ENCODE measurements at regions not wholly inside any gene's neighbourhood (a gene's known extent, or its start where the extent isn't known, plus 50 kb on each side); places are given as distances from the start of the nearest gene placed in this dataset.
A peak's percentile ranks its signal among the peaks of the same experiment; 100 is the strongest.
"Not testable (repeated sequence)": the region's sequence is repeated elsewhere in the genome, so short reads cannot be mapped to it uniquely, and the experiment has no call there.

GRCh38 chr20:5492937-5493336 is 117.9 kb downstream of the GPCPD1 start:
- H3K36me3 Mint-ChIP-seq (ENCODE audit: low read depth), result no peaks in the 10 kb centered on the region
- no peaks in the 10 kb centered on the region for H3K9me3 Mint-ChIP-seq
- H3K4me1 Mint-ChIP-seq (ENCODE audit: low read depth), result no peaks in the 10 kb centered on the region

GRCh38 chr20:5491455-5491854 is 119.4 kb downstream of the GPCPD1 start:
- Mint-ChIP-seq H3K9me3 (no peaks in the 10 kb centered on the region), H3K27me3 (peaks cover 9% of the 10 kb centered on the region), H3K36me3 (ENCODE audit: low read depth) (no peaks in the 10 kb centered on the region), H3K4me1 (ENCODE audit: low read depth) (peaks cover 8% of the 10 kb centered on the region), H3K4me3 (no peak overlapping the region), H3K27ac (no peak overlapping the region)

More at GRCh38 chr20:5492937-5493336, 117.9 kb downstream of the GPCPD1 start:
- Mint-ChIP-seq H3K4me3 (no peak overlapping the region), H3K27ac (no peak overlapping the region), H3K27me3 (peaks cover 7% of the 10 kb centered on the region)

- Mint-ChIP-seq H3K9me3 (no peaks in the 10 kb centered on the region), H3K27me3 (peaks cover 9% of the 10 kb centered on the region), H3K36me3 (ENCODE audit: low read depth) (no peaks in the 10 kb centered on the region), H3K4me3 (no peak overlapping the region), H3K27ac (no peak overlapping the region), H3K4me1 (ENCODE audit: low read depth) (peaks cover 19% of the 10 kb centered on the region)
Measured at GRCh38 chr20:5489601-5490000, 121.2 kb downstream of the GPCPD1 start.

GRCh38 chr20:5488823-5489222 is 122.0 kb downstream of the GPCPD1 start:
- Mint-ChIP-seq H3K27ac (no peak overlapping the region), H3K27me3 (peaks cover 9% of the 10 kb centered on the region), H3K4me3 (no peak overlapping the region), H3K36me3 (ENCODE audit: low read depth) (no peaks in the 10 kb centered on the region), H3K4me1 (ENCODE audit: low read depth) (peaks cover 19% of the 10 kb centered on the region), H3K9me3 (no peaks in the 10 kb centered on the region)

GRCh38 chr20:5486377-5487054 is 124.3 kb downstream of the GPCPD1 start:
- Mint-ChIP-seq H3K9me3 (no peaks in the 10 kb centered on the region), H3K4me3 (no peak overlapping the region), H3K27me3 (peaks cover 9% of the 10 kb centered on the region), H3K36me3 (ENCODE audit: low read depth) (no peaks in the 10 kb centered on the region), H3K27ac (peak overlapping the region; percentile 66), H3K4me1 (ENCODE audit: low read depth) (peaks cover 19% of the 10 kb centered on the region)

GRCh38 chr20:5484926-5485325 is 125.9 kb downstream of the GPCPD1 start:
- Mint-ChIP-seq H3K27me3 (peaks cover 9% of the 10 kb centered on the region), H3K27ac (no peak overlapping the region), H3K36me3 (ENCODE audit: low read depth) (no peaks in the 10 kb centered on the region), H3K4me1 (ENCODE audit: low read depth) (peaks cover 19% of the 10 kb centered on the region), H3K9me3 (no peaks in the 10 kb centered on the region), H3K4me3 (no peak overlapping the region)

- Mint-ChIP-seq H3K27ac (no peak overlapping the region), H3K4me1 (ENCODE audit: low read depth) (peaks cover 19% of the 10 kb centered on the region), H3K9me3 (no peaks in the 10 kb centered on the region), H3K4me3 (no peak overlapping the region), H3K36me3 (ENCODE audit: low read depth) (no peaks in the 10 kb centered on the region), H3K27me3 (peaks cover 9% of the 10 kb centered on the region)
Measured at GRCh38 chr20:5484346-5484745, 126.5 kb downstream of the GPCPD1 start.

GRCh38 chr20:5482791-5483190 is 128.0 kb downstream of the GPCPD1 start:
- H3K9me3 Mint-ChIP-seq, result no peaks in the 10 kb centered on the region
- H3K4me3 Mint-ChIP-seq, result no peak overlapping the region
- no peak overlapping the region for H3K27ac Mint-ChIP-seq
- H3K4me1 Mint-ChIP-seq (ENCODE audit: low read depth), result peaks cover 19% of the 10 kb centered on the region
- H3K27me3 Mint-ChIP-seq, result peaks cover 1% of the 10 kb centered on the region
- no peaks in the 10 kb centered on the region for H3K36me3 Mint-ChIP-seq (ENCODE audit: low read depth)

GRCh38 chr20:5481872-5482271 is 128.9 kb downstream of the GPCPD1 start:
- Mint-ChIP-seq H3K36me3 (ENCODE audit: low read depth) (no peaks in the 10 kb centered on the region), H3K4me1 (ENCODE audit: low read depth) (peaks cover 16% of the 10 kb centered on the region), H3K27ac (no peak overlapping the region), H3K9me3 (no peaks in the 10 kb centered on the region), H3K4me3 (no peak overlapping the region), H3K27me3 (no peaks in the 10 kb centered on the region)

GRCh38 chr20:5480824-5481600 is 129.8 kb downstream of the GPCPD1 start:
- Mint-ChIP-seq H3K27ac (no peak overlapping the region), H3K4me3 (no peak overlapping the region), H3K9me3 (no peaks in the 10 kb centered on the region), H3K4me1 (ENCODE audit: low read depth) (peaks cover 7% of the 10 kb centered on the region), H3K27me3 (no peaks in the 10 kb centered on the region), H3K36me3 (ENCODE audit: low read depth) (no peaks in the 10 kb centered on the region)

GRCh38 chr20:5474646-5475550 is 135.9 kb downstream of the GPCPD1 start:
- no peaks in the 10 kb centered on the region for H3K4me1 Mint-ChIP-seq (ENCODE audit: low read depth)

GRCh38 chr20:5471866-5472265 is 138.9 kb downstream of the GPCPD1 start:
- not testable (repeated sequence) for H3K27ac Mint-ChIP-seq; H3K4me3 Mint-ChIP-seq; H3K4me1 Mint-ChIP-seq (ENCODE audit: low read depth); H3K36me3 Mint-ChIP-seq (ENCODE audit: low read depth); H3K27me3 Mint-ChIP-seq; H3K9me3 Mint-ChIP-seq

More at GRCh38 chr20:5474646-5475550, 135.9 kb downstream of the GPCPD1 start:
- Mint-ChIP-seq H3K36me3 (ENCODE audit: low read depth) (no peaks in the 10 kb centered on the region), H3K27me3 (no peaks in the 10 kb centered on the region), H3K9me3 (no peaks in the 10 kb centered on the region), H3K27ac (no peak overlapping the region), H3K4me3 (no peak overlapping the region)

- H3K4me3 Mint-ChIP-seq, result no peak overlapping the region
- H3K36me3 Mint-ChIP-seq (ENCODE audit: low read depth), result no peaks in the 10 kb centered on the region
- no peaks in the 10 kb centered on the region for H3K4me1 Mint-ChIP-seq (ENCODE audit: low read depth)
- H3K27me3 Mint-ChIP-seq, result peaks cover 7% of the 10 kb centered on the region
- H3K9me3 Mint-ChIP-seq, result no peaks in the 10 kb centered on the region
- no peak overlapping the region for H3K27ac Mint-ChIP-seq
Measured at GRCh38 chr20:5471368-5471767, 139.4 kb downstream of the GPCPD1 start.

- no peaks in the 10 kb centered on the region for H3K4me1 Mint-ChIP-seq (ENCODE audit: low read depth)
- no peak overlapping the region for H3K4me3 Mint-ChIP-seq
- H3K27me3 Mint-ChIP-seq, result peaks cover 7% of the 10 kb centered on the region
- no peaks in the 10 kb centered on the region for H3K9me3 Mint-ChIP-seq
- H3K36me3 Mint-ChIP-seq (ENCODE audit: low read depth), result no peaks in the 10 kb centered on the region
- H3K27ac Mint-ChIP-seq, result no peak overlapping the region
Measured at GRCh38 chr20:5470943-5471342, 139.9 kb downstream of the GPCPD1 start.

GRCh38 chr20:5470458-5470857 is 140.3 kb downstream of the GPCPD1 start:
- no peaks in the 10 kb centered on the region for H3K9me3 Mint-ChIP-seq
- H3K27me3 Mint-ChIP-seq, result peaks cover 10% of the 10 kb centered on the region
- no peaks in the 10 kb centered on the region for H3K4me1 Mint-ChIP-seq (ENCODE audit: low read depth)
- H3K4me3 Mint-ChIP-seq, result no peak overlapping the region
- H3K27ac Mint-ChIP-seq, result no peak overlapping the region
- no peaks in the 10 kb centered on the region for H3K36me3 Mint-ChIP-seq (ENCODE audit: low read depth)

Data from stimulated activated naive CD8-positive, alpha-beta T cell treated with anti-CD3 and anti-CD28 coated beads, Interleukin-15, Interleukin-2, amounts not matched to agents 100 ng/mL and 50 ng/mL, for 24 hours (primary cell).